ENCODE measurements at regions not wholly inside any gene's neighbourhood (a gene's known extent, or its start where the extent isn't known, plus 50 kb on each side); places are given as distances from the start of the nearest gene placed in this dataset.

- intact Hi-C loops (cut with DNase I), result no loop called here
- no peak for TF ChIP-seq CTCF (IDR thresholded peaks at IDR 0.05)
- H3K4me1 ChIP-seq, result peaks cover 0 to 3% (median 0%) of the 10 kb centered on the region in 9 donors
- H3K27ac ChIP-seq, result no peak overlapping the region
- no peak overlapping the region for H3K4me3 ChIP-seq
- ATAC-seq (no peak), DNase-seq (no peak)
- no peaks in the 10 kb centered on the region for H3K27me3 ChIP-seq
- 26 to 54% methylated on average over 1 of the region's 1 CpG for WGBS, 2 donors
- no peaks in the 10 kb centered on the region for H3K36me3 ChIP-seq
- peaks cover 0 to 4% (median 0%) of the 10 kb centered on the region in 11 donors for H3K9me3 ChIP-seq
These were observed 190.1 kb upstream of the SLC35G4 start for GRCh38 chr18:11419338-11419737.

- DNase-seq (no peak), ATAC-seq (no peak)
- no peak for TF ChIP-seq CTCF (IDR thresholded peaks at IDR 0.05)
- Histone ChIP-seq H3K36me3 (no peaks in the 10 kb centered on the region), H3K4me1 (no peaks in the 10 kb centered on the region), H3K27ac (no peak overlapping the region), H3K9me3 (no peaks in the 10 kb centered on the region), H3K27me3 (no peaks in the 10 kb centered on the region), H3K4me3 (no peak overlapping the region)
- intact Hi-C loops (cut with DNase I), result no loop called here
- WGBS, 2 donors, result 79 to 85% methylated on average over 5 of the region's 5 CpGs
These were observed 196.6 kb upstream of the SLC35G4 start for GRCh38 chr18:11412811-11413210.

- TF ChIP-seq CTCF (IDR thresholded peaks at IDR 0.05), result no peak
- intact Hi-C loops (cut with DNase I), result no loop called here
- no peak for ATAC-seq
These were observed 198.3 kb upstream of the SLC35G4 start for GRCh38 chr18:11411048-11411447.

GRCh38 chr18:11408555-11409065 lies 200.8 kb upstream of the SLC35G4 start:
- no peaks in the 10 kb centered on the region for H3K4me1 ChIP-seq
- intact Hi-C loops (cut with DNase I), result no loop called here
- no peaks in the 10 kb centered on the region for H3K36me3 ChIP-seq
- WGBS, 2 donors, result 59 to 73% methylated on average over 3 of the region's 3 CpGs
- no peaks in the 10 kb centered on the region for H3K27me3 ChIP-seq
- no peak for TF ChIP-seq CTCF (IDR thresholded peaks at IDR 0.05)
- no peak for DNase-seq
- no peak overlapping the region for H3K4me3 ChIP-seq
- no peak for ATAC-seq
- H3K9me3 ChIP-seq, result no peaks in the 10 kb centered on the region
- H3K27ac ChIP-seq, result no peak overlapping the region

More at GRCh38 chr18:11411048-11411447, 198.3 kb upstream of the SLC35G4 start:
- no peak overlapping the region for H3K4me3 ChIP-seq
- DNase-seq, result no peak
- H3K9me3 ChIP-seq, result no peaks in the 10 kb centered on the region
- H3K36me3 ChIP-seq, result no peaks in the 10 kb centered on the region
- no peaks in the 10 kb centered on the region for H3K27me3 ChIP-seq
- H3K4me1 ChIP-seq, result no peaks in the 10 kb centered on the region
- no peak overlapping the region for H3K27ac ChIP-seq

Measured in heart right ventricle (tissue), 16 donors.